Activated naive CD4-positive, alpha-beta T cell treated with anti-CD3 and anti-CD28 coated beads, Interleukin-2, amount 50 U/mL, for 24 hours (primary cell): ENCODE measurements at regions not wholly inside any gene's neighbourhood (a gene's known extent, or its start where the extent isn't known, plus 50 kb on each side); places are given as distances from the start of the nearest gene placed in this dataset.
A peak's percentile ranks its signal among the peaks of the same experiment; 100 is the strongest.

ENCODE experiments used
- H3K27ac Mint-ChIP-seq: one replicate; pipeline ENCODE4 v1.8.0; 2021; ENCODE audit warnings: mild to moderate bottlenecking, mixed read lengths
- H3K27me3 Mint-ChIP-seq: one replicate; pipeline ENCODE4 v1.8.0; 2021; ENCODE audit warnings: mixed read lengths
- H3K36me3 Mint-ChIP-seq: one replicate; pipeline ENCODE4 v1.8.0; 2021; ENCODE audit warnings: mixed read lengths
- H3K4me1 Mint-ChIP-seq: one replicate; pipeline ENCODE4 v1.8.0; 2021; ENCODE audit warnings: mixed read lengths
- H3K4me3 Mint-ChIP-seq: one replicate; pipeline ENCODE4 v1.8.0; 2021; ENCODE audit warnings: mild to moderate bottlenecking, mixed read lengths
- H3K9me3 Mint-ChIP-seq: one replicate; pipeline ENCODE4 v1.8.0; 2021; ENCODE audit warnings: mixed read lengths

DNA sequence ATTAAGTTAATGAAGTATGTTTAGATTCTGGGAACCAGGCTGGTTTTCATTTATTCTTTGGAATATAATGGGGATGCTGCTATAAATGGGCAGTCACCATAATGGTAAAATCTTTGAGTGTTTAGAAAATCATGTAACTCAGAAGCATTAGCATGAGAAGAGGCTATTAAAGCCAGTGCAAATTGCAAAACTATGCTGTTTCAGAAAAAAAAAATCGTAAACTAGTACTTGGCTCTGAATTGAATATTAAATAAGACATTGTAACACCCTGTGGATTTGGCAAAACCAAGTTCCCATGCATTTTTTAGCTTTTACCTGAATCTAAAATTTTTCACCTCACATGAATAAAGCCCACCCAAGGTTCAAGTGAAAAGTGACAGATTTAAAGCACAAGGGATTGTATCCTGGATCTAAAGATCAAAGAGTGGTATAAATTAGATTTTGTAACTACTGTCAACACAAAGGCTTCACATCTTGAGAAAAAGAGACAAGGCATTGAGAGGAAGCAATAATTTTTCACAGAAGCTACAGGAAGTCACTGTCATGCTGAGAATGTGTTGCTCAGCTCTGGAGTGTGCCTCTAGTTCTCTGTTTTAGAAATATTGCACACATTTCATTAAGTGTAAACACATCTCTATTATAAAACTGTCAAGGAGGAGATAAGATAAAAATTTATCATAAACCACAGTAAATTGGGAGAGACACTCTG is 142.2 kb downstream of the ABCA8 start:
- Mint-ChIP-seq H3K4me3 (no peak overlapping the region), H3K36me3 (no peaks in the 10 kb centered on the region), H3K27ac (no peak overlapping the region), H3K4me1 (no peaks in the 10 kb centered on the region), H3K27me3 (peaks cover 1% of the 10 kb centered on the region), H3K9me3 (peaks cover 5% of the 10 kb centered on the region)

DNA sequence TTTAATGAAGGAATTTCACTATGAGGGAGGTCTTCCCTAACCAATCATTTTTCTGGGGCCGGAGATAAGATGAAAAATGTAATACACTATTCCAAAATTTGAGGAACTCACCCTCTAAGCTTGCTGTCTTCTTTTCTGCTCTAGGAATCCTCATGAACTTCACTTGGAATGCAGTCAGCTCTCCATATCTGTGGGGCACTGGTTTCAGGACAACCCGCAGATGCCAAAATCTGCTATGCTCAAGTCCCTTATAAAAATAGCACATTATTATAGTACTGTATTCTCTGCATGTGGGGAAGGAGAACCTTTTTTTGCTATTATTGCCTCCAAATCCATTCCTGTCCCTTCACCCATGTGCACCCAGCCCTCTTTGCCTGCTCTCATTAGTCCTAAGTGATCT is 146.0 kb downstream of the ABCA8 start:
- no peaks in the 10 kb centered on the region for H3K36me3 Mint-ChIP-seq
- no peak overlapping the region for H3K27ac Mint-ChIP-seq
- H3K27me3 Mint-ChIP-seq, result peaks cover 2% of the 10 kb centered on the region
- H3K4me1 Mint-ChIP-seq, result no peaks in the 10 kb centered on the region
- no peak overlapping the region for H3K4me3 Mint-ChIP-seq
- H3K9me3 Mint-ChIP-seq, result peaks cover 5% of the 10 kb centered on the region

DNA sequence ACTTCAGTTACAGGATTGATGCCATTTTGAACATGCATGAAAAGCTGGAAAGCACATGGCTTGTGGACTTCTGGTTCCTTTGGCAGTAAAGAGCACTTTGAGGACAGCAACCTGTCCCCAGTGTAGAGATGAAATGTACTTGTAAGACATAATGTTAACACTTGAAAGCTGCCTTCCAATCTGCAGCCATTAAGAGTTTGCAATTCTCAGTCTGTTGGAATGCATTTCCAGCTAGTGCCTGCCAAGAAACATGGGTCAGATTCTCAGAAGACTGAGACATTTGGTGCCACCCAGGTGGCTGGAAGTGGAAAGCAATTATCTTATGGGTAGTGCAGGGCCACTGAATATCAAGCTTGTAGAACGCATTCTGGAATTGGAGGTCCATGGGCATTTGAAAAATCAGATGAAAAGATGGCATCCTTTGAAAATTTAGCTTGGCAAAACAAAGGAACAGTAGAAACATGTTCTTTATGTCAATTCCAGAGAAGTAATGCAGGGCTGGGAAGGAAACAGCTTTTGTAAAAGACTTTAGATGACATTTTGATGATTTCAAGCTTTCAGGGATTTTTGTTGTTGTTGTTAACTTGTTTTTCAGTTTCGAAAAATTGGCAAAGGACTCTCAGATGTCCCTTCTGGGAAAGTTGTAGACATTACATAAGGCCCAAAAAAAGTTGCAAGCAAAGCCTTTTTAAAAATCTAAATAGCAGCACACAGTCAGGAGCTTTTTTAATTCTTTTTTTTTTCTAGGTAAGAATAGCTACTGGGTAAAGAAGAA is 147.0 kb downstream of the ABCA8 start:
- no peak overlapping the region for H3K27ac Mint-ChIP-seq
- H3K27me3 Mint-ChIP-seq, result peaks cover 2% of the 10 kb centered on the region
- no peak overlapping the region for H3K4me3 Mint-ChIP-seq
- H3K36me3 Mint-ChIP-seq, result no peaks in the 10 kb centered on the region
- no peaks in the 10 kb centered on the region for H3K4me1 Mint-ChIP-seq
- peaks cover 5% of the 10 kb centered on the region for H3K9me3 Mint-ChIP-seq

DNA sequence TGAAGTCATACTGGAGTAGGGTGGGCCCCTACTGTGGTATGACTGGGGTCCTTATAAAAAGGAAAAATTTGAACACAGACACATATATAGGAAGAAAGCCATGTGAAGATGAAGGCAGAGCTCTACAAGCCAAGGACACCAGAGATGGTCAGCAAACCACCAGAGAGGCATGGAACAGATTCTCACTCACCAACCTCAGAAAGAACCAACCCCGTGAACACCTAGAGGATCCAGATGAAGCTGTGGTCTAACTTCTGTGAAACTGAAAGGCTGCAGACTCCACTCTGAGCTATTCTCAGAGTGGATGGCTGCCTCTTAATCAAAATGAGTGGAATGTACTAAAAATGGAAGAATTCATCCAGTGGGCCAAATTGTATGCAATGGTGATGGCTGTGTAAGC is 149.6 kb downstream of the ABCA8 start:
- Mint-ChIP-seq H3K27ac (no peak overlapping the region), H3K36me3 (no peaks in the 10 kb centered on the region), H3K9me3 (no peaks in the 10 kb centered on the region), H3K4me1 (no peaks in the 10 kb centered on the region), H3K4me3 (no peak overlapping the region), H3K27me3 (peaks cover 2% of the 10 kb centered on the region)

DNA sequence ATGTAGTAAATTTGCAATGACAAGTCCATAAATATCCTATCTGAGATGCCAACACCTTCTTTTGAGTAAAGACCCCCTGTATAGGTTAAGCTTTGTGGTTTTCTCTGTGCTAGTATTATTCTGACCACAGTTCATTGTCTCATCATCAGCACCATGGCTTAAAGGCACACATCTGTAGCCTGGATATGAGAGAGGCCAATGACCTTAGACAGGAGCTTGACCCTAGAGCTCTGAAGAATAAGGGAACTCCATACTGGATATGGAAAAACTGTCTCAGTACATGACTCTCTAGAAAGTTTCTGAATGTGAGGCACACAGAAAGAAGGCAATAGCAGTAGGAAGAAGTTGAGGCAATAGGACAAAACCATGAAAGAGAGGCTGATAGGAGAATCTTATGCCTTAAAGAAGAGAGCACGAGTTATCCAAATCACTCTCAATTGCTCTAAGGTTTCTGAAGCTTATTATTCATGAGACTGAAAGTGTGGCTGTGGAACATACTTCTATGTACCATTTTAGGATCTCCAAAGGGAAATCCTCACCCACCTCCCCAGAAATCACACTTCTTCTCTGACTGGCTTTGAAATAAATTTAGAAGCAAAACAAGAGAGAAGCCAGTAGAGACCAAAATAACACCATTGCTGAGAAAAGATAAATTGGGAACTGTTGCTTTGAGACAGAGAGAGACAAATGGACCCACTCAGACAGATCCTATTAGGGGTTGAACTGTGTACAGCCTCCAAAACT is 150.2 kb downstream of the ABCA8 start:
- Mint-ChIP-seq H3K36me3 (no peaks in the 10 kb centered on the region), H3K27me3 (peaks cover 2% of the 10 kb centered on the region), H3K27ac (no peak overlapping the region), H3K4me1 (no peaks in the 10 kb centered on the region), H3K4me3 (no peak overlapping the region), H3K9me3 (no peaks in the 10 kb centered on the region)

DNA sequence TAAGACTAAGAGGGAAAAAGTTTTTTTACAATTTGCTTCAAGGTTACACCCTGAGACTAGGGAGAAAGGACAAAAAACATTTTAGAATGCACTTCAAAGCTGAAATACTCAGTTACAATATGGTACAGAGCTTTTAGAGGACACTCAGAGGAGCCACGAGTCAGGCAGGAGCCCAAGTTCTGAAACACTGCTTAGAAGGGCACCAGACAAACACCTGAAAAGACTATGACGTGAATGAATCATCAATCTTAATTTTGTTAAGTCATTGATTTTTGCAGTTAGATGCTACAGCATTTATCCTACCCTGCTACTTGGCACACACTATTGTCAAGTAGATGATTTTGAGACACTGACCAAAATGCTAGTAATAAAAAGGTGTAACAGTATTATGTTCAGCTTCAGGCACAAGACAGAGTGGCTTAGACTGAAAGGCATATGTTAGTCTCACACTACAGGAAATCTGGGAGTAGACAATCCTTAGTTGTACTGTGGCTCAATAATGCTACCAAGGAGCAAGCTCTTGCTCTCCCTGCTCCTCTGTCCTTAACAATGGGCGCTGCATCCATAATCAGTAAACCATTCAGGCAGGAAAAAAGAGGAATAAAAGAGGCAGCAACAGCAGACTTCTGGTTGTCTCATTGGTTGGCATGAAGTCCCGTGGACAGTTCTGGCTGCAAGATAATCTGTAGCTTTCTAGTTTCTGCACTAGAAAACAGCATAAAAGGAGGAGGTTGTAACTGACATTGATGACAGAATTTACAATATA is 151.8 kb downstream of the ABCA8 start:
- Mint-ChIP-seq H3K4me3 (no peak overlapping the region), H3K27ac (no peak overlapping the region), H3K4me1 (no peaks in the 10 kb centered on the region), H3K9me3 (no peaks in the 10 kb centered on the region), H3K36me3 (no peaks in the 10 kb centered on the region), H3K27me3 (peaks cover 2% of the 10 kb centered on the region)

DNA sequence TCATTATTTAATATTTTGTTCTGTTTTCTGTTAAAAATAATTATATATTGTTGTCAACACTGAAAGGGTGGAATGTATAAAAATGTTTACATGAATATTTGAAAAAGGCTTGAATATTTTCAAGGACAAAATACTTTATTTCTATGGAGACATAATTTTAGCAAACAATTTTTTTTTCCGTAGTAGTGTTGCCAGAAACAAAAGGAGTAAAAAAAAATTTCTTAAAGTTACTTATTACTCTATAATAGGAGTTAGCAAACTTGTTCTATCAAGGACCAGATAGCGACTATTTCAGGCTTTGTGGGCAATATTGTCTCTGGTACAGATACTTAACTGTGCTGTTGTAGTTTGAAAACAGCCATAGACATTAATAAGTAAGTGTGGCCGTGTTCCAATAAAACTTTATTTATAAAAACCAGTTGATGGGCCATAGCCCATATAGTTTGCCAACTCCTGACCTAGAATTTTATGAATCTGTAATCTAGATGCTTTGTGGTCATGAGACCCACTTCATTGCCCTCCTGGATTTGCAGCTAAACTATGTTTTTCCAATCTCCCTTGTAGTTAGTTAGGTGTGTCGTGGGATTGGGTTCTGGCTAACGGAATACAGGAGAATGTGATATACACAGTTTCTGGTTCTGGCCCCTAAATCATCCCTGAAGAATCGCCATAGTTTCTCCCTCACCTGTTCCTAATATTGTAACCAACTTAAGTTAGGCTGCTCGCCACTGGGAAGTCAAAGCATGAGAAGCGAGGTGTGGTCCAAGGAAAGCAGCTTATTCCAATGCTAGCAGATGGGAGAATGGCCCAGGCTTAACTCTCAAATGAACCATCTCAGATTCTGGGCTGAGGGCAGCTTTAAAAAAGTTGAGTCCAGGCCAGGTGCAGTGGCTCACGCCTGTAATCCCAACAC is 153.6 kb downstream of the ABCA8 start:
- H3K36me3 Mint-ChIP-seq, result no peaks in the 10 kb centered on the region
- no peaks in the 10 kb centered on the region for H3K27me3 Mint-ChIP-seq
- H3K4me3 Mint-ChIP-seq, result no peak overlapping the region
- H3K4me1 Mint-ChIP-seq, result no peaks in the 10 kb centered on the region
- no peaks in the 10 kb centered on the region for H3K9me3 Mint-ChIP-seq
- no peak overlapping the region for H3K27ac Mint-ChIP-seq

DNA sequence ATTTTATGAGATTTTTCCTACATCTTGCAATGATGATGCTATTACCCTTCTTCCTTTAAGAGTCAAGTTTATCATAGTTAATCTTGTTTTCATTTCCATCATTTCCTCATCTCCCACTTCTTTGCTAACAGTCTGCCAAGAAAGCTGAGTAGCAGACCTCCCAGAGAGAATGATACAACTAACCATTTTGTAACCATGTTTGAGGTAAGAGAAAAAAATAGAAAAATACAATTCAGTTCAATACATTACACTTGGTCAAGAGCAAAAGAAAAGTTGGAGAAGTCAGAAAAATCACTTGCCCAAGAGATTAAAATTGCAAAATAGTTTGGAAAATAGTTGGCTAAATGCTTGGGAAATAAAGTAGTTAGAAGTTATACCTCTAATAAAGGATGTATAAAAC is 154.4 kb downstream of the ABCA8 start:
- Mint-ChIP-seq H3K27me3 (no peaks in the 10 kb centered on the region), H3K36me3 (no peaks in the 10 kb centered on the region), H3K4me1 (no peaks in the 10 kb centered on the region), H3K27ac (no peak overlapping the region), H3K9me3 (no peaks in the 10 kb centered on the region), H3K4me3 (no peak overlapping the region)

DNA sequence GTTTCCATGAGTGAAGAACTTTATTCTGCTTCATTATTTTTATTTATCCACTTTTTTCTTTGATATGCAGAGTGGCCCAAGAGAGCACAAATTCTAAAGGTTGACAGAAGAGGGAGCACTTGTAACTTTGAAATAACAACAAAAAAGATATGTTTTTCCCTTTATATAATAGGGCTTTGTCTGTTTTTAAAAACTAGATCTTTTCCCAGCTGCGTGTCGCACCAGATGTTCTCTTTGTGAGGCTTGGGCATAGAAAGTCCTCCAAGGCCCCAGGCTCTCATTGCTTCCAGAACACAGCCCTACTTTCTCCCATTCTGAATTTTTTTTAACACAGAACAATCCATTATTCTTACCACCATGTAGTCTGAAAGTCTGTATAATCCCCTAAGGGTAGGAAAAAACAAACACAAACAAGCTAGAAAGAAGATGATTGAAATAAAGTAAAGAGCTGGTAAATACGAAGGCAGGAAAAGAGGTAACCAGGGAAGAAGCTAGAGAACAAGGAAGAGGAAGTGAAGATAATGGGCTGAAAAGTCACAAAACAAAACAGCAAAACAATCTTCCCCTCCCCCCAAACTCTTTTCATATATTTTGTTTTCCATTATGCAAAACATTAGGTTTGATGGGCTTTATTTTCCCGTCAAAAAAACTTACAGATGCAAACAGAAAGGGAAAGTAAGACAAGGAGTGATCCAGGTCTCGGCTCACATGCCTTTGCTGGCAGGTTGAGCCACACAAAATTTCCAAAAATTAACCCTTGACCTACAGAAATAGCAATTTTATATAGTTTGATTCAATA is 160.4 kb downstream of the ABCA8 start:
- Mint-ChIP-seq H3K4me1 (peaks cover 8% of the 10 kb centered on the region), H3K27me3 (peaks cover 6% of the 10 kb centered on the region), H3K4me3 (peak overlapping the region; percentile 2), H3K36me3 (no peaks in the 10 kb centered on the region), H3K9me3 (no peaks in the 10 kb centered on the region), H3K27ac (no peak overlapping the region)

DNA sequence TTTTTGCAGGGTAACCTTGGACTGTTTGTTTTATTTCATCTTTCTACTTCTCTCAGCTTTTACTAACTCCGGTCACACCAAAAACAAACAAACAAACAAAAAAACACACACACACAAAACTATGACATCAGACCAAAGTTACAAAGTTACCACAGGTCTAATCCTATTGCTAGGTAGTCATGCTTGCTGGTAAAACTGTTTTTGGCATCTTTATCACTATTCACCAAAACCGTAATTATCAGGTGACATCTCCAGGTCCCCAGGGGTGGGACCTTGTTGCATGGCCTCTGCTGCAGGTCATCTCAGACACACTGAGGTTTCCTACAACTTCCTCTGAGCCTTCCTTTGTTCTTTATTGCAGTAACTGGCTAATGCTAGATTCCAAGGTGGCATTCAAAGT is 162.3 kb downstream of the ABCA8 start:
- Mint-ChIP-seq H3K36me3 (no peaks in the 10 kb centered on the region), H3K9me3 (no peaks in the 10 kb centered on the region), H3K27ac (no peak overlapping the region), H3K4me1 (peaks cover 8% of the 10 kb centered on the region), H3K4me3 (no peak overlapping the region), H3K27me3 (peaks cover 11% of the 10 kb centered on the region)

DNA sequence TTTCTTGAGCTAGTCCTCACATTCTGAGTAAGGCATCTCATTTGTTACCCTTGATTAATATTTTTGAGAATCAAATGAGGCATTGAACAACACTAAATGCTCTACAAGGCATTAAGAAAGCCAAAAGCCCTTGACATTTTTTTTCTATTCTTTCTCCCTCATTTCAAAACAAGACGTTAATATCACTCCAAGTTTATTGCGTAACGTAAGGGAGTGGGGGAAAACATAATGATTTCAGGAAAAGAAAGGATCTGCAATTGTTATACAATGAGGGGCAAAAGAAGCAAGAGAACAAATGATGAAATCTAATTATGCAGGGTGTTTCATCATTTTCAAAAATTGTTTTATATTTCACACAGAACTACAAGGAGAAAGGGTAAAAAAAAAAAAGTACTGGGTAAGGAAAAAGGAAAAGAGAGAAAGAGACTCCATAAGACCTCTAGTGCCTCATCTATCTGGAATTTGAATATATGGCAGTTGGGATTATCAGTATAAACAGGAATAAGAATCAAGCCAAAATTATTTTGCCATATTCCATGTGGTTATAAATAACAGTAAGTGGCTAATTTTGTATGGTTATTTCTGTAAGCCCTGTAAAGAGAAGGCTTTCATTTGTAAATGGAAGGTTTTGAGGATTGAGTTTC is 163.0 kb downstream of the ABCA8 start:
- Mint-ChIP-seq H3K36me3 (no peaks in the 10 kb centered on the region), H3K9me3 (no peaks in the 10 kb centered on the region), H3K27me3 (peaks cover 11% of the 10 kb centered on the region), H3K27ac (no peak overlapping the region), H3K4me1 (peaks cover 8% of the 10 kb centered on the region), H3K4me3 (no peak overlapping the region)

DNA sequence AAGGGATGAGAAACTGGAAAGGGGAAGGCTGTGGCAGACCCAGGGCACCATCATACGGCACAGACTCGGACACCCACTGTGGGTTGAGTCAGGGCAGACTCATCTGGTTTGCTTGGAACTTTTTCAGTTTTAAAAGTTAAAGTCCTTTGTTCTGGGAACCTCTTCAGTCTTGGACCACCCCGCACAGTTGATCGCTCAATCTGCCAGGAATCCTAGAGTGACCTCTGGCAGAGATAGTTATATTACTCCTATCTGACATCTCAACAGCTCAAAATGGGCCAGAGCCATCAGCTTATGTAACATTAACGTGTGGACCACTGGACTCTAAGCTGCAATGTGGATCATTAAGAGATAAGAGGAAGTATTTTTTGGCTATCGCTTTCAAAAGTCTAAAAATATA is 164.3 kb downstream of the ABCA8 start:
- Mint-ChIP-seq H3K36me3 (no peaks in the 10 kb centered on the region), H3K27me3 (peaks cover 11% of the 10 kb centered on the region), H3K4me1 (peaks cover 8% of the 10 kb centered on the region), H3K4me3 (no peak overlapping the region), H3K27ac (no peak overlapping the region), H3K9me3 (no peaks in the 10 kb centered on the region)

DNA sequence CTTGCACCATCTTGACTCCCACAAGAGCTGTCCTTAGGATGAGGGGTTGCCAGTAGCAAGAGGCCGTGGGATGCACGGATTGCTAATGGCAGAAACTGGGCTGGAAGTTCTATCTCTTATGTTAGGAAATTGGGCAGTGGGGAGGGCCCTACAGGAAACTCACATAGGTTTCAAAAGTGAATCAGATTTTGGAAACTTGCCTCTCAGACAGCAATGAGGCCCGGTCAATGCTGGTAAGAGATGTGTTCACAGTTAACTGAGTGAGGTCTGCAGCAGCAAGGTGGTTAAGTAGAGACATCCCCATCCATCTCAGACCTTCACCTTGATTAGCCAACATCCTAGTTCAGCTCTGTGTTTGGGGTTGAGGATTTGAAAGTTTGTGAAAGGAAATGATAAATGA is 164.7 kb downstream of the ABCA8 start:
- Mint-ChIP-seq H3K27me3 (peaks cover 13% of the 10 kb centered on the region), H3K27ac (no peak overlapping the region), H3K36me3 (no peaks in the 10 kb centered on the region)

More for the DNA sequence above, 164.7 kb downstream of the ABCA8 start:
- H3K4me3 Mint-ChIP-seq, result no peak overlapping the region
- H3K4me1 Mint-ChIP-seq, result peaks cover 8% of the 10 kb centered on the region
- H3K9me3 Mint-ChIP-seq, result no peaks in the 10 kb centered on the region
